ENCODE measurements at regions not wholly inside any gene's neighbourhood (a gene's known extent, or its start where the extent isn't known, plus 50 kb on each side); places are given as distances from the start of the nearest gene placed in this dataset.

DNA sequence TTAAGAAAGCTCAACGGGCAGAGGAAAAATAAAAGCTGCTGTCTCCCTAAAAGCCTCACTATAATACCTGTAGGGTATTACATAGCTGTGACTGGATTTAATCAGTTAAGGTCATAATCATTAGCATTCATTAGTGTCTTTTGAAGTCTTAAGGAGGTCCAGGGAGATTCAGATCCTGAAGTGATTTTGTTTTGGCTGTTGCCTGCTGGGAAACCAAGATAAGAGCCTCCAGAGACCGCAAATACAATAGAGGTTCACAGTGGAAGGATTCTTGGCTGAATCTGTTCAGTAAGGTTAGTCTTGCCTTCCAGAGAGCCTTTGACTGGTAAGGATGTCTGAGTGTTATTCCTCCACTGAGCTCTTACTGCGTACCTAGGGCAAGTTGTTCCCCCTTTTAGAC, 54.0 kb upstream of the TNFRSF19 start:
- TF ChIP-seq, protein P1, sequence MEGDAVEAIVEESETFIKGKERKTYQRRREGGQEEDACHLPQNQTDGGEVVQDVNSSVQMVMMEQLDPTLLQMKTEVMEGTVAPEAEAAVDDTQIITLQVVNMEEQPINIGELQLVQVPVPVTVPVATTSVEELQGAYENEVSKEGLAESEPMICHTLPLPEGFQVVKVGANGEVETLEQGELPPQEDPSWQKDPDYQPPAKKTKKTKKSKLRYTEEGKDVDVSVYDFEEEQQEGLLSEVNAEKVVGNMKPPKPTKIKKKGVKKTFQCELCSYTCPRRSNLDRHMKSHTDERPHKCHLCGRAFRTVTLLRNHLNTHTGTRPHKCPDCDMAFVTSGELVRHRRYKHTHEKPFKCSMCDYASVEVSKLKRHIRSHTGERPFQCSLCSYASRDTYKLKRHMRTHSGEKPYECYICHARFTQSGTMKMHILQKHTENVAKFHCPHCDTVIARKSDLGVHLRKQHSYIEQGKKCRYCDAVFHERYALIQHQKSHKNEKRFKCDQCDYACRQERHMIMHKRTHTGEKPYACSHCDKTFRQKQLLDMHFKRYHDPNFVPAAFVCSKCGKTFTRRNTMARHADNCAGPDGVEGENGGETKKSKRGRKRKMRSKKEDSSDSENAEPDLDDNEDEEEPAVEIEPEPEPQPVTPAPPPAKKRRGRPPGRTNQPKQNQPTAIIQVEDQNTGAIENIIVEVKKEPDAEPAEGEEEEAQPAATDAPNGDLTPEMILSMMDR (IDR thresholded peaks at IDR 0.05), result no peak
- TF ChIP-seq, protein P2, sequence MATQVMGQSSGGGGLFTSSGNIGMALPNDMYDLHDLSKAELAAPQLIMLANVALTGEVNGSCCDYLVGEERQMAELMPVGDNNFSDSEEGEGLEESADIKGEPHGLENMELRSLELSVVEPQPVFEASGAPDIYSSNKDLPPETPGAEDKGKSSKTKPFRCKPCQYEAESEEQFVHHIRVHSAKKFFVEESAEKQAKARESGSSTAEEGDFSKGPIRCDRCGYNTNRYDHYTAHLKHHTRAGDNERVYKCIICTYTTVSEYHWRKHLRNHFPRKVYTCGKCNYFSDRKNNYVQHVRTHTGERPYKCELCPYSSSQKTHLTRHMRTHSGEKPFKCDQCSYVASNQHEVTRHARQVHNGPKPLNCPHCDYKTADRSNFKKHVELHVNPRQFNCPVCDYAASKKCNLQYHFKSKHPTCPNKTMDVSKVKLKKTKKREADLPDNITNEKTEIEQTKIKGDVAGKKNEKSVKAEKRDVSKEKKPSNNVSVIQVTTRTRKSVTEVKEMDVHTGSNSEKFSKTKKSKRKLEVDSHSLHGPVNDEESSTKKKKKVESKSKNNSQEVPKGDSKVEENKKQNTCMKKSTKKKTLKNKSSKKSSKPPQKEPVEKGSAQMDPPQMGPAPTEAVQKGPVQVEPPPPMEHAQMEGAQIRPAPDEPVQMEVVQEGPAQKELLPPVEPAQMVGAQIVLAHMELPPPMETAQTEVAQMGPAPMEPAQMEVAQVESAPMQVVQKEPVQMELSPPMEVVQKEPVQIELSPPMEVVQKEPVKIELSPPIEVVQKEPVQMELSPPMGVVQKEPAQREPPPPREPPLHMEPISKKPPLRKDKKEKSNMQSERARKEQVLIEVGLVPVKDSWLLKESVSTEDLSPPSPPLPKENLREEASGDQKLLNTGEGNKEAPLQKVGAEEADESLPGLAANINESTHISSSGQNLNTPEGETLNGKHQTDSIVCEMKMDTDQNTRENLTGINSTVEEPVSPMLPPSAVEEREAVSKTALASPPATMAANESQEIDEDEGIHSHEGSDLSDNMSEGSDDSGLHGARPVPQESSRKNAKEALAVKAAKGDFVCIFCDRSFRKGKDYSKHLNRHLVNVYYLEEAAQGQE (IDR thresholded peaks at IDR 0.05; ENCODE audit: insufficient read depth in 1 of 2, low read depth in 2 of 2, low read length in 1 of 2), result no peak
- no peaks in the 10 kb centered on the region for H3K9me3 ChIP-seq (ENCODE audit: control insufficient read depth, insufficient read depth, low read depth, low read length)
- POLR2A ChIA-PET, result no interaction called here
- no peak for ATAC-seq
- H3K4me1 ChIP-seq (ENCODE audit: control insufficient read depth, insufficient read depth, low read length), result no peaks in the 10 kb centered on the region
- in situ Hi-C loops (cut with HindIII; ENCODE audit: low pct_unique_long_range_greater_than_20kb, low sequenced_read_pairs) (no loop called here), intact Hi-C loops (cut with micrococcal nuclease; ENCODE audit: unreplicated experiment) (no loop called here)
- no TSS peak for BruUV-seq (replicated peaks)
- CTCF ChIA-PET, result interaction anchor here (0.6 kb wide), 1 partner anchor 16 kb away, joined by 3 read pairs; no protein-coding TSS in a partner anchor
- no peaks in the 10 kb centered on the region for H3K36me3 ChIP-seq (ENCODE audit: control insufficient read depth, insufficient read depth, low read length)
- DNase-seq (ENCODE audit: low read depth, low spot score), result no peak
- peaks cover 8% of the 10 kb centered on the region; the same call in 1 of the 2 replicates for H3K27me3 ChIP-seq (ENCODE audit: control insufficient read depth, insufficient read depth, low read length)
- H3K4me3 ChIP-seq (ENCODE audit: low read depth in 2 of 2, low read length in 2 of 2), result no peak overlapping the region
- no peak overlapping the region for H3K27ac ChIP-seq (ENCODE audit: low read length)

DNA sequence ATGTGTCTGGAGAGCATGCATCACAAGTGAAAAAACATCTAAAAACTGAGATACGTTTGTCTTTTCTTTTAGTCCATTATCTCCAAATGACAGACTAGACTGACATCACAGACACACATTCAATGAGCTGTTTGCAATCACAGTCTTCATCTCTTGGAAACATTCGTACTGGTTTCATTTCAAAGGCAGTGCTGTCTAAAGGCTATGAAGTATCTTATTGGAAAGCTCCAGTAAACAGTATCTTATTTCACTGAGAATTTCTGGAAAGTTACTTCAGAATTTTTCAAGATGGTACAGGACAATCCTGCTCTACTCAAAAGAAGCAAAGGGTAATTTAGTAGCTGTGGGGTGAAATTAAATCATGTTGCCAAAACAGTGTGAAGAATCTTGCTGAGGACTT, 53.5 kb upstream of the TNFRSF19 start:
- Histone ChIP-seq H3K36me3 (ENCODE audit: control insufficient read depth, insufficient read depth, low read length) (no peaks in the 10 kb centered on the region), H3K4me3 (ENCODE audit: low read depth in 2 of 2, low read length in 2 of 2) (no peak overlapping the region), H3K27ac (ENCODE audit: low read length) (no peak overlapping the region), H3K4me1 (ENCODE audit: control insufficient read depth, insufficient read depth, low read length) (no peaks in the 10 kb centered on the region), H3K9me3 (ENCODE audit: control insufficient read depth, insufficient read depth, low read depth, low read length) (no peaks in the 10 kb centered on the region), H3K27me3 (ENCODE audit: control insufficient read depth, insufficient read depth, low read length) (peaks cover 8% of the 10 kb centered on the region; the same call in 1 of the 2 replicates)
- intact Hi-C loops (cut with micrococcal nuclease; ENCODE audit: unreplicated experiment) (no loop called here), in situ Hi-C loops (cut with HindIII; ENCODE audit: low pct_unique_long_range_greater_than_20kb, low sequenced_read_pairs) (no loop called here)
- no TSS peak for BruUV-seq (replicated peaks)
- TF ChIP-seq, protein P1 (IDR thresholded peaks at IDR 0.05), result no peak
- TF ChIP-seq, protein P2 (IDR thresholded peaks at IDR 0.05; ENCODE audit: insufficient read depth in 1 of 2, low read depth in 2 of 2, low read length in 1 of 2), result no peak
- no peak for TF ChIP-seq POLR2AphosphoS5 (IDR thresholded peaks at IDR 0.05; ENCODE audit: low read depth, low read length)
- TF ChIP-seq TCF7L2 (IDR thresholded peaks at IDR 0.05; ENCODE audit: low read depth, low read length), result no peak
- TF ChIP-seq SIN3A (IDR thresholded peaks at IDR 0.05; ENCODE audit: borderline replicate concordance, insufficient read depth, low read depth, low read length), result no peak
- CTCF ChIA-PET, result no interaction called here
- POLR2A ChIA-PET, result no interaction called here
- ATAC-seq, result no peak
- DNase-seq (ENCODE audit: low read depth, low spot score), result no peak
